ENCODE measurements at regions not wholly inside any gene's neighbourhood (a gene's known extent, or its start where the extent isn't known, plus 50 kb on each side); places are given as distances from the start of the nearest gene placed in this dataset.

DNA sequence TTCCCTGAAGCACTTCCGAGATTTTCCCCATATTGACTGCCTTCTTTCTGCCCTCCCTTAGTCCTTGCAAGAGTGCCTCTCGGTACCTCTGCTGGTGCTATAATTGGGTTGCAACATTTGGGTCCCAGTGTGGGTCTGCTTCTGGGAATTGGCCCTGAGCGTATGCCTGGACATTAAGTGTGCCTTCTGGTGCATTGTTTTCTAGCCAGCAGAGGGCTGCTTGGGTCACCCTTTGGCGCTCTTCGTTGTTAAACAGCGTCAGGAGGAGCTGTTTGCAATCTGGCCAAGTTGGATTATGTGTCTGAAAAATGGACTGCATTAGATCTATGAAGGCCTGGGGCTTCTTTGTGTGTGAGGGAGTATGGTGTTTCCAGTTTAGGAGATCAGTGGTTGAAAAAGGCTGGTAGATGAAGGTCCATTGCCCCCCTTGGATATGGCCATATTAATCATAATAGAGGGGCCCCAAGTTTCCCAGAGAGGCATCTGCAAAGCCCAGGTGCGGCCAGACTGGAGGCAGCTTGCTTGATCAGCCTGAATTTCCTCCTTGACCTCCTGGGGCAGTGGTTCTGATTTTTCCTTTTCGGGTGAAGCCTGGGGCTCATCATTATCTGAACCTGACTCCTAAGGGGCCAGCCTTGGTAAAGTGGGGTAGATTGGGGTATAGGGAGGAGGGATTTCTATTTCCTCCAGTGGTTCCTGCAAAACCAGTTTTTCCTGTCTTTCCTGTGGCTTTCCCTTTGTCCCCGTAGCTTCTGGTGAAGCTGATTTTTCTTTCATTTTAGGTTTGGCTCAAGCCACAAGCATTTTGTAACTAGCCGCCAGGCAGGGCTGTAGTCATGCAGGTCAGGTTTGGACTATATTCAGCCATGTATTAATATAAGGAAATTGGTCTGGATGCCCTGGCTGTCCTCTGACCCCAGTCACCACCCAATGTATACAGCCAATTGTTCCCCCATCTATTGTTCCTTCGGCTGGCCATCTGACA lies 85.4 kb upstream of the GPR6 start:
- H3K79me2 ChIP-seq (ENCODE audit: low read depth): no peaks in the 10 kb centered on the region
- H3K27ac ChIP-seq: no peak overlapping the region
- Mint-ChIP-seq H3K4me3 (no peak overlapping the region), H3K9me3 (no peaks in the 10 kb centered on the region), H3K27ac (no peak overlapping the region), H3K4me1 (peaks cover 6% of the 10 kb centered on the region), H3K27me3 (ENCODE audit: insufficient read depth, low read depth) (peaks cover 2% of the 10 kb centered on the region), H3K36me3 (no peaks in the 10 kb centered on the region)
- H3F3A ChIP-seq (ENCODE audit: low read depth): no peaks in the 10 kb centered on the region
- no peaks in the 10 kb centered on the region for H3K27me3 ChIP-seq
- no peak overlapping the region for H3K4me3 ChIP-seq
- no peaks in the 10 kb centered on the region for H3K9me3 ChIP-seq (ENCODE audit: low read depth)
- H3K4me1 ChIP-seq: no peaks in the 10 kb centered on the region
- no peak for DNase-seq (ENCODE audit: low spot score)
- no peak overlapping the region for H3K4me2 ChIP-seq
- no peak overlapping the region for H2AFZ ChIP-seq (replicated peaks)
- TF ChIP-seq EZH2phosphoT487 (IDR thresholded peaks at IDR 0.05) (no peak), CTCF (IDR thresholded peaks at IDR 0.05) (no peak), EZH2 (IDR thresholded peaks at IDR 0.05) (no peak)
- no peaks in the 10 kb centered on the region for H4K20me1 ChIP-seq (ENCODE audit: low read depth)
- H3K9ac ChIP-seq: no peak overlapping the region
- no peaks in the 10 kb centered on the region for H3K36me3 ChIP-seq

GRCh38 chr6:109893606-109894005 lies 84.5 kb upstream of the GPR6 start:
- no peaks in the 10 kb centered on the region for H3K9me3 Mint-ChIP-seq
- H3K4me3 ChIP-seq: no peak overlapping the region

GRCh38 chr6:109894181-109894580 lies 83.9 kb upstream of the GPR6 start:
- H3K36me3 ChIP-seq: no peaks in the 10 kb centered on the region
- H3F3A ChIP-seq (ENCODE audit: low read depth): no peaks in the 10 kb centered on the region
- H4K20me1 ChIP-seq (ENCODE audit: low read depth): no peaks in the 10 kb centered on the region
- H3K4me2 ChIP-seq: no peak overlapping the region
- no peak overlapping the region for H3K4me3 ChIP-seq
- no peak overlapping the region for H3K27ac Mint-ChIP-seq
- peaks cover 6% of the 10 kb centered on the region for H3K4me1 Mint-ChIP-seq
- H2AFZ ChIP-seq (replicated peaks): no peak overlapping the region
- no peaks in the 10 kb centered on the region for H3K9me3 Mint-ChIP-seq
- H3K27ac ChIP-seq: no peak overlapping the region
- no peak for DNase-seq (ENCODE audit: low spot score)
- TF ChIP-seq EZH2phosphoT487 (IDR thresholded peaks at IDR 0.05) (no peak), CTCF (IDR thresholded peaks at IDR 0.05) (no peak), EZH2 (IDR thresholded peaks at IDR 0.05) (no peak)
- no peaks in the 10 kb centered on the region for H3K27me3 Mint-ChIP-seq (ENCODE audit: insufficient read depth, low read depth)
- no peaks in the 10 kb centered on the region for H3K79me2 ChIP-seq (ENCODE audit: low read depth)
- no peaks in the 10 kb centered on the region for H3K27me3 ChIP-seq
- H3K9me3 ChIP-seq (ENCODE audit: low read depth): no peaks in the 10 kb centered on the region
- no peaks in the 10 kb centered on the region for H3K4me1 ChIP-seq
- no peak overlapping the region for H3K9ac ChIP-seq
- H3K36me3 Mint-ChIP-seq: no peaks in the 10 kb centered on the region
- no peak overlapping the region for H3K4me3 Mint-ChIP-seq

More at GRCh38 chr6:109893606-109894005, 84.5 kb upstream of the GPR6 start:
- H3K4me3 Mint-ChIP-seq: no peak overlapping the region
- DNase-seq (ENCODE audit: low spot score): no peak
- Histone ChIP-seq H4K20me1 (ENCODE audit: low read depth) (no peaks in the 10 kb centered on the region), H3K36me3 (no peaks in the 10 kb centered on the region), H3K9me3 (ENCODE audit: low read depth) (no peaks in the 10 kb centered on the region), H3K27ac (no peak overlapping the region), H3K27me3 (no peaks in the 10 kb centered on the region), H3K79me2 (ENCODE audit: low read depth) (no peaks in the 10 kb centered on the region), H3K4me1 (no peaks in the 10 kb centered on the region), H3F3A (ENCODE audit: low read depth) (no peaks in the 10 kb centered on the region), H3K9ac (no peak overlapping the region), H2AFZ (replicated peaks) (no peak overlapping the region), H3K4me2 (no peak overlapping the region)
- H3K4me1 Mint-ChIP-seq: peaks cover 6% of the 10 kb centered on the region
- H3K27me3 Mint-ChIP-seq (ENCODE audit: insufficient read depth, low read depth): no peaks in the 10 kb centered on the region
- H3K36me3 Mint-ChIP-seq: no peaks in the 10 kb centered on the region
- H3K27ac Mint-ChIP-seq: no peak overlapping the region
- TF ChIP-seq EZH2phosphoT487 (IDR thresholded peaks at IDR 0.05): no peak
- TF ChIP-seq CTCF (IDR thresholded peaks at IDR 0.05): no peak
- no peak for TF ChIP-seq EZH2 (IDR thresholded peaks at IDR 0.05)

All from neural progenitor cell (in vitro differentiated cells).